Gastroesophageal sphincter (tissue), 3 donors: ENCODE measurements at regions not wholly inside any gene's neighbourhood (a gene's known extent, or its start where the extent isn't known, plus 50 kb on each side); places are given as distances from the start of the nearest gene placed in this dataset.

Experiments used
- CTCF ChIP-seq, 4 experiments: fragments of 200-600 bp in 2 of 4; fragments of 450-650 bp in 2 of 4; sonication (generic) in 1 of 4; IDR thresholded peaks; one replicate each; pipeline ENCODE4 v1.5.1; 2017 to 2019; ENCODE audit warnings: antibody characterized with exemption in 4 of 4, mild to moderate bottlenecking in 2 of 4, moderate library complexity in 2 of 4
- POLR2A ChIP-seq, 2 donors: fragments of 450-650 bp; IDR thresholded peaks; one replicate each; pipeline ENCODE4 v1.6.1; 2017; ENCODE audit warnings: antibody characterized with exemption in 2 of 2, mild to moderate bottlenecking in 2 of 2, moderate library complexity in 1 of 2

GRCh38 chr4:108297605-108298004 is 128.9 kb upstream of the LEF1 start:
- TF ChIP-seq POLR2A (IDR thresholded peaks at IDR 0.05), result no peak
- TF ChIP-seq CTCF (IDR thresholded peaks at IDR 0.05), result no peak
